Transverse colon (tissue), 4 donors: ENCODE measurements at regions not wholly inside any gene's neighbourhood (a gene's known extent, or its start where the extent isn't known, plus 50 kb on each side); places are given as distances from the start of the nearest gene placed in this dataset.

Experiments
- CTCF ChIP-seq, 5 experiments: fragments of 200-600 bp in 3 of 5; fragments of 450-650 bp in 2 of 5; sonication (generic) in 3 of 5; IDR thresholded peaks; 1 replicate in 2 of 5; 2 replicates in 3 of 5; pipeline ENCODE4 v1.5.1; 2016 to 2017; ENCODE audit warnings: antibody characterized with exemption in 5 of 5, inconsistent platforms in 3 of 5, mild to moderate bottlenecking in 2 of 5, moderate library complexity in 1 of 5
- EP300 ChIP-seq: sonication (generic); formaldehyde crosslinking; IDR thresholded peaks from one replicate; pipeline ENCODE4 v1.6.1; 2017; ENCODE audit warnings: antibody characterized with exemption, low read depth
- POLR2A ChIP-seq: fragments of 450-650 bp; IDR thresholded peaks from one replicate; pipeline ENCODE4 v1.6.1; 2016; ENCODE audit warnings: antibody characterized with exemption, mild to moderate bottlenecking, moderate library complexity
- POLR2AphosphoS5 ChIP-seq, 3 donors: sonication (generic); formaldehyde crosslinking; IDR thresholded peaks; one replicate each; pipeline ENCODE4 v1.6.1; 2016; ENCODE audit warnings: antibody characterized with exemption in 3 of 3

- TF ChIP-seq CTCF (IDR thresholded peaks at IDR 0.05) (no peak), POLR2AphosphoS5 (IDR thresholded peaks at IDR 0.05) (no peak), EP300 (no peak), POLR2A (no peak)
Observed at GRCh38 chr3:197446700-197447056, 109.1 kb downstream of the BDH1 start.
